Mesothelial cell of epicardium (in vitro differentiated cells): ENCODE measurements at regions not wholly inside any gene's neighbourhood (a gene's known extent, or its start where the extent isn't known, plus 50 kb on each side); places are given as distances from the start of the nearest gene placed in this dataset.

ENCODE experiments used
- DNase-seq, 2 experiments: peaks; one replicate each; pipeline ENCODE4 v3.0.0; 2021; ENCODE audit warnings: low spot score in 2 of 2; ENCODE audit not compliant: unreplicated experiment in 2 of 2
- H3K27ac Mint-ChIP-seq: 2 replicates; pipeline ENCODE4 v1.8.0; 2021; ENCODE audit warnings: mixed read lengths
- H3K27me3 Mint-ChIP-seq: 2 replicates; pipeline ENCODE4 v1.8.0; 2021; ENCODE audit warnings: low read depth, mixed read lengths
- H3K36me3 Mint-ChIP-seq: 2 replicates; pipeline ENCODE4 v1.8.0; 2021; ENCODE audit warnings: mixed read lengths
- H3K4me1 Mint-ChIP-seq: 2 replicates; pipeline ENCODE4 v1.8.0; 2021; ENCODE audit warnings: mixed read lengths
- H3K4me3 Mint-ChIP-seq: 2 replicates; pipeline ENCODE4 v1.8.0; 2021; ENCODE audit warnings: mild to moderate bottlenecking, moderate library complexity, mixed read lengths
- H3K9me3 Mint-ChIP-seq: 2 replicates; pipeline ENCODE4 v1.8.0; 2021; ENCODE audit warnings: mixed read lengths
- TF ChIP-seq, protein P1 (sequence below): fragments of 200-600 bp; sonication (generic); IDR thresholded peaks from one replicate; pipeline ENCODE4 v1.5.0; 2021; ENCODE audit warnings: antibody characterized with exemption; ENCODE audit not compliant: unreplicated experiment

DNA sequence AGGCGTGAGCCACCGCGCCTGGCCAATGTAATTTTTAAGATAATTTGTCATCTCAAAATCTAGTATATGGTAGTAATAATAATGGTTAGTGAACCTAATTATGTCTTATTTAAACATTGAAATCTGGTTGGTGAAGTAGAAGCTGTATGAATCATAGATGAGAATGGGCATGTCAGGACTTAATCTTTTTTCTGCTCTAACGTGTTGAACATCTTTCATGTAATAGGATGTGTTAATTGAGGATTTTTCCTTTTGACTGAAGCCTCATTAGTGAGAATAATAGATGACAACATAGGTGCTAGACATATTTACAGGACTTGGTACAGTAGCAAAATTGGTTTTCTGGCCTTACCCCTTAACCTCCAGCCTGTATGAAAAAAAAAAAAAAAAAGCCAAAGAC is 835.6 kb downstream of the IGSF11 start:
- TF ChIP-seq, protein P1, sequence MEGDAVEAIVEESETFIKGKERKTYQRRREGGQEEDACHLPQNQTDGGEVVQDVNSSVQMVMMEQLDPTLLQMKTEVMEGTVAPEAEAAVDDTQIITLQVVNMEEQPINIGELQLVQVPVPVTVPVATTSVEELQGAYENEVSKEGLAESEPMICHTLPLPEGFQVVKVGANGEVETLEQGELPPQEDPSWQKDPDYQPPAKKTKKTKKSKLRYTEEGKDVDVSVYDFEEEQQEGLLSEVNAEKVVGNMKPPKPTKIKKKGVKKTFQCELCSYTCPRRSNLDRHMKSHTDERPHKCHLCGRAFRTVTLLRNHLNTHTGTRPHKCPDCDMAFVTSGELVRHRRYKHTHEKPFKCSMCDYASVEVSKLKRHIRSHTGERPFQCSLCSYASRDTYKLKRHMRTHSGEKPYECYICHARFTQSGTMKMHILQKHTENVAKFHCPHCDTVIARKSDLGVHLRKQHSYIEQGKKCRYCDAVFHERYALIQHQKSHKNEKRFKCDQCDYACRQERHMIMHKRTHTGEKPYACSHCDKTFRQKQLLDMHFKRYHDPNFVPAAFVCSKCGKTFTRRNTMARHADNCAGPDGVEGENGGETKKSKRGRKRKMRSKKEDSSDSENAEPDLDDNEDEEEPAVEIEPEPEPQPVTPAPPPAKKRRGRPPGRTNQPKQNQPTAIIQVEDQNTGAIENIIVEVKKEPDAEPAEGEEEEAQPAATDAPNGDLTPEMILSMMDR: no peak
- H3K4me1 Mint-ChIP-seq: no peaks in the 10 kb centered on the region
- peaks cover 2% of the 10 kb centered on the region for H3K36me3 Mint-ChIP-seq
- peaks cover 69% of the 10 kb centered on the region for H3K9me3 Mint-ChIP-seq
- no peak overlapping the region for H3K4me3 Mint-ChIP-seq
- no peak overlapping the region for H3K27ac Mint-ChIP-seq
- no peaks in the 10 kb centered on the region for H3K27me3 Mint-ChIP-seq
- DNase-seq: no peak

DNA sequence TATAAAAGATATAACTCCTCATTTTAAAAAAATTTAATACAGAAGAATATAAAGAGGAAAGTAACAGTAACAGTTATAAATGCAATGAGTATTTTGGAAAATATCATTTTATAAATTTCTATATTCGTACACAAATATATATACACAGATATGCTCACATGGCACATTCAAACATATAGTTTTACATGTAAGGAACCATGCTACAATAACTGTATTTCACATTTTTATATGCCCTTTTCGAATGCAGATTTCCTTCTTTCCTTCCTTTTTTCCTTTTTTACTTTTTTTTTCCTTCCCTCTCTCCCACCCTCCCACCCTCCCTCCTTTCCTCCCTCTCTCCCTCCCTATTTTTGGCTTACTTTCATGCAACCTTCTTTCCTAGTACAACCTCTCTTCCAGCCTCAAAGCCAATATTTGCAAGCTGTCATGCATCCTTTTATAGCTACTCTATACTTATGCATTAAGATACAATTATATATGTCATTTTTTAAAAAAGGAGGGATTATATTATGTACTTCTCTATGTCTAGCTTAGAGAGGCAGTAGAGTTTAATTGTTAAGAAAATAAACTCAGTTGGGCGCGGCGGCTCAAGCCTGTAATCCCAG is 830.5 kb downstream of the IGSF11 start:
- TF ChIP-seq, protein P1: no peak
- no peaks in the 10 kb centered on the region for H3K36me3 Mint-ChIP-seq

DNA sequence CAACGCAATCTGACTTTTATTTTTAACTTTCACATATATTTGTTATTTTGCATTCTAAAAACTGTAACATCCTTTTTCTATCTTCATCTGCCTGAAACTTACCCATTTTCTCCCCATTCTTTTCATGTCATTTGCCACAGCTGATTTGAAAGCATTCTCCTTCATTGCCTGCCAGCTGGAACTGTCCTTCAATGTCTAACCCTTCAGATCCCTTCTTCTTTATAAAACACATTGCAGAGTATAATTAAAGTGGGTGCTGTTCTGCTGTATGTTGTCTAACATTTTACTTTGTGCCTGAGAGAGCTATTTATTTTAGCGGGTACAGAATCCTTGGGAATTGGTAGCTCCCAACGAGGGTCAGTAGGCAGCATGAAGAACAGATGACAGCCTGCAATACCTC is 827.4 kb downstream of the IGSF11 start:
- Mint-ChIP-seq H3K27ac (no peak overlapping the region), H3K4me1 (no peaks in the 10 kb centered on the region), H3K36me3 (no peaks in the 10 kb centered on the region), H3K4me3 (no peak overlapping the region), H3K9me3 (peaks cover 8% of the 10 kb centered on the region), H3K27me3 (peaks cover 3% of the 10 kb centered on the region)
- no peak for DNase-seq
- TF ChIP-seq, protein P1: no peak

More for the DNA sequence above, 830.5 kb downstream of the IGSF11 start:
- Mint-ChIP-seq H3K4me3 (no peak overlapping the region), H3K27me3 (peaks cover 3% of the 10 kb centered on the region), H3K4me1 (no peaks in the 10 kb centered on the region), H3K27ac (no peak overlapping the region), H3K9me3 (peaks cover 37% of the 10 kb centered on the region)
- DNase-seq: no peak

DNA sequence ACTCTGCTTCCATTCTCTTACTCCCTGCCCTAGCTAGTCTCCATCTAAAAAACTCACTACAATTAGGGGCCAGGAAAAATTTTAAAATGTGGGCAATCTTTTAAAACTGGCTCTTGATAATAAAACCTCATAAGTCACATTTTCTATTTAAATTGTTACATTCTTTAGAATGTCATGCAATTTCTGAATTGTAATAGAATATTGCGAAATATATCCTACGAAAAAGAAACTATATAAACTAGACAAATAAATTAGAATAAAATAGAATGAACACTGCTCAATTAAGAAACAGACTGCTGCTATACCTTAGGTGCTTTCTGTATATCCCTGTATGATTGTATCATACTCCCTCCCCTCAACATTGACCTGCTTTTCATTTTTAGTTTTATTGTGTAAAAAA is 826.0 kb downstream of the IGSF11 start:
- Mint-ChIP-seq H3K9me3 (peaks cover 2% of the 10 kb centered on the region), H3K27me3 (peaks cover 3% of the 10 kb centered on the region), H3K4me1 (no peaks in the 10 kb centered on the region), H3K27ac (no peak overlapping the region), H3K4me3 (no peak overlapping the region), H3K36me3 (no peaks in the 10 kb centered on the region)
- TF ChIP-seq, protein P1: no peak
- DNase-seq: no peak

DNA sequence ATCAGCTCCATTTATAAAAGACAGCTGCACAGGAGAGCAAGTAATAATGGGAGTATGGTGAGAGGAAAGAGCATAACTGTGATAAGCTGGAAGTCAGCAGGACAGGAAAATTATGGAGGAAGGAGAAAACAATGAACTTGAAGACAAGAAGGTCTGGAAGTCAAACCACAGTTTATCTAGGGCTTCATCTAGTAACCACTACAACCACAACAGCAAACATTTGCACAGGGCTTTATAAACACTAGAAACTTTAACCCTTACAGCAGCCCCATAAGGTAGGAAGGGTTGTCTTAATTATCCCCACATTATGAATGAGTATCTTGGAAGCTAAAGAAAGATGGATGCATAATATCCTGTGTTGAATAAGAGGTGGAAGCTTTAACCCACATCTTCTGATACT is 820.8 kb downstream of the IGSF11 start:
- TF ChIP-seq, protein P1: no peak
- Mint-ChIP-seq H3K27me3 (peaks cover under 1% of the 10 kb centered on the region), H3K9me3 (peaks cover 16% of the 10 kb centered on the region), H3K4me3 (no peak overlapping the region), H3K4me1 (no peaks in the 10 kb centered on the region), H3K36me3 (no peaks in the 10 kb centered on the region), H3K27ac (no peak overlapping the region)
- no peak for DNase-seq

DNA sequence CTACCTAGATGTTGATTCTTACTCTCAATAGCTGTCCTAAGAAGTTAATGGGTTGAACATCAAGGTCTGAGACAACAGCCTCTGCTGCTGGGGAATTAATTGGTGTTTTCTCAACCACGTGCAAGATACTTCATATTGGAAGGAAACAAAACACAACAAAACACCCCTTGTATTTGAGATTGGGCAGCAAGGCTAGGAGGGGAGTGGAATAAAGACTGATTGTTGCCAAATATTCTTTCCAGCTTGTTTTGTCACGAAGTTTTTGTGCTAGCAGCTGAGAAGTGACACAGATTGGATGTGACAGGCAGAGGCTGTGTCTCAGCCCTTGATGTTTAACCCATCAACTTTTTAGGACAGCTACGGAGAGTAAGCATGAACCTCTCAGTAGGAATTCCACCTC is 808.4 kb downstream of the IGSF11 start:
- Mint-ChIP-seq H3K4me3 (no peak overlapping the region), H3K27ac (no peak overlapping the region), H3K4me1 (no peaks in the 10 kb centered on the region), H3K9me3 (peaks cover 22% of the 10 kb centered on the region), H3K36me3 (no peaks in the 10 kb centered on the region), H3K27me3 (peaks cover 2% of the 10 kb centered on the region)
- DNase-seq: no peak
- TF ChIP-seq, protein P1: no peak
